Sigmoid colon (tissue), 4 donors: ENCODE measurements at regions not wholly inside any gene's neighbourhood (a gene's known extent, or its start where the extent isn't known, plus 50 kb on each side); places are given as distances from the start of the nearest gene placed in this dataset.

Experiments used
- EP300 ChIP-seq, 4 donors: sonication (generic); formaldehyde crosslinking; IDR thresholded peaks; one replicate each; pipeline ENCODE4 v1.6.1; 2017; ENCODE audit warnings: antibody characterized with exemption in 4 of 4
- POLR2A ChIP-seq, 2 donors: fragments of 450-650 bp; IDR thresholded peaks; one replicate each; pipeline ENCODE4 v1.6.1; 2016; ENCODE audit warnings: antibody characterized with exemption in 2 of 2, mild to moderate bottlenecking in 2 of 2, moderate library complexity in 2 of 2
- POLR2AphosphoS5 ChIP-seq, 4 donors: sonication (generic); formaldehyde crosslinking; IDR thresholded peaks; one replicate each; pipeline ENCODE4 v1.6.1; 2017; ENCODE audit warnings: antibody characterized with exemption in 4 of 4
- TF ChIP-seq, protein P1 (sequence below), 4 experiments: fragments of 450-650 bp in 3 of 4; fragments of 200-600 bp in 1 of 4; IDR thresholded peaks; one replicate each; pipeline ENCODE4 v1.5.1; 2016 to 2019; ENCODE audit warnings: antibody characterized with exemption in 4 of 4, mild to moderate bottlenecking in 3 of 4, moderate library complexity in 2 of 4

DNA sequence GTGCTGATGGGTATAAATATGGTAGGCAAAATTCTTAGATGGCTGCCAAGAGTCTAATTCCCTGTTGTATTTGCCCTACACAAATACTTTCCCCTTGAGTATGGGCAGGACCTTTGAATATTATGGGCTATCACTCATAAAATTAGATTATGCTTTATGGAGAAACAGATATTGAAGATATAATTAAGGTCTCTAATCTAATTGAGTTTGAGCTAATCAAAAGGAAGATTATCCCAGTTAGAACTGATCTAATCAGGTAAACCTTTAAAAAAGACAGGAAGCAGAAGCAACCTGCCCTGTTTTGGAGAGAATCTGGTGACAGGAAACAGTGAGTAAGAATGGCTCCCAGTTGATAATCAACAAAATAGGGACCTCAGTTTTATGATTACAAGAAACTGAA is 609.0 kb upstream of the PRMT6 start:
- TF ChIP-seq POLR2A (IDR thresholded peaks at IDR 0.05), result no peak
- TF ChIP-seq, protein P1, sequence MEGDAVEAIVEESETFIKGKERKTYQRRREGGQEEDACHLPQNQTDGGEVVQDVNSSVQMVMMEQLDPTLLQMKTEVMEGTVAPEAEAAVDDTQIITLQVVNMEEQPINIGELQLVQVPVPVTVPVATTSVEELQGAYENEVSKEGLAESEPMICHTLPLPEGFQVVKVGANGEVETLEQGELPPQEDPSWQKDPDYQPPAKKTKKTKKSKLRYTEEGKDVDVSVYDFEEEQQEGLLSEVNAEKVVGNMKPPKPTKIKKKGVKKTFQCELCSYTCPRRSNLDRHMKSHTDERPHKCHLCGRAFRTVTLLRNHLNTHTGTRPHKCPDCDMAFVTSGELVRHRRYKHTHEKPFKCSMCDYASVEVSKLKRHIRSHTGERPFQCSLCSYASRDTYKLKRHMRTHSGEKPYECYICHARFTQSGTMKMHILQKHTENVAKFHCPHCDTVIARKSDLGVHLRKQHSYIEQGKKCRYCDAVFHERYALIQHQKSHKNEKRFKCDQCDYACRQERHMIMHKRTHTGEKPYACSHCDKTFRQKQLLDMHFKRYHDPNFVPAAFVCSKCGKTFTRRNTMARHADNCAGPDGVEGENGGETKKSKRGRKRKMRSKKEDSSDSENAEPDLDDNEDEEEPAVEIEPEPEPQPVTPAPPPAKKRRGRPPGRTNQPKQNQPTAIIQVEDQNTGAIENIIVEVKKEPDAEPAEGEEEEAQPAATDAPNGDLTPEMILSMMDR (IDR thresholded peaks at IDR 0.05), result no peak
- TF ChIP-seq POLR2AphosphoS5 (IDR thresholded peaks at IDR 0.05), result no peak
- no peak for TF ChIP-seq EP300 (IDR thresholded peaks at IDR 0.05)
